PC-3 (cell line): ENCODE measurements at regions not wholly inside any gene's neighbourhood (a gene's known extent, or its start where the extent isn't known, plus 50 kb on each side); places are given as distances from the start of the nearest gene placed in this dataset.

Experiments
- ATAC-seq: fragments of 200-7000 bp; cut with Tn5 transposase; 2 replicates; pipeline ENCODE4 v1.9.1; 2020; ENCODE audit warnings: mild to moderate bottlenecking, moderate library complexity
- BruUV-seq: library from RNA; stranded (reverse); fragments of 400-500 nt; replicated peaks from 2 replicates; lab custom pipeline; 2021; lab: Mats Ljungman, UMichigan
- CTCF ChIA-PET: fragments of 300-600 bp; sonication (Branson Sonifier 250); formaldehyde crosslinking; loops from one replicate; lab custom pipeline; 2022; ENCODE audit warnings: antibody characterized with exemption; lab: Charles Lee
- POLR2A ChIA-PET: fragments of 300-600 bp; sonication (Branson Sonifier 250); formaldehyde crosslinking; loops from one replicate; lab custom pipeline; 2022; ENCODE audit warnings: antibody characterized with exemption; ENCODE audit not compliant: unreplicated experiment; lab: Charles Lee
- DNase-seq: peaks from one replicate; pipeline ENCODE4 v3.0.0-alpha.2; 2015
- H2AFZ ChIP-seq: fragments of 300-600 bp; sonication (generic); 2 replicates; pipeline ENCODE4 v1.6.0; 2016; ENCODE audit warnings: antibody characterized with exemption, low read length
- H3F3A ChIP-seq: fragments of 300-600 bp; sonication (generic); one replicate; pipeline ENCODE4 v1.6.0; 2017; ENCODE audit warnings: antibody characterized with exemption, low read length, control low read depth, mild to moderate bottlenecking; ENCODE audit not compliant: unreplicated experiment
- H3K27ac ChIP-seq: fragments of 300-600 bp; sonication (generic); 2 replicates; pipeline ENCODE4 v1.5.1; 2016; ENCODE audit warnings: mild to moderate bottlenecking, low read length
- H3K27me3 ChIP-seq: fragments of 300-600 bp; sonication (generic); 2 replicates; pipeline ENCODE4 v1.6.1; 2016; ENCODE audit warnings: low read length, mixed read lengths
- H3K36me3 ChIP-seq: fragments of 300-600 bp; sonication (generic); 2 replicates; pipeline ENCODE4 v1.6.1; 2016; ENCODE audit warnings: low read depth, mixed run types, low read length, mixed read lengths
- H3K4me1 ChIP-seq: fragments of 300-600 bp; sonication (generic); 2 replicates; pipeline ENCODE4 v1.5.1; 2016; ENCODE audit warnings: low read length; ENCODE audit not compliant: insufficient read depth
- H3K4me2 ChIP-seq: fragments of 300-600 bp; sonication (generic); 2 replicates; pipeline ENCODE4 v1.6.0; 2016; ENCODE audit warnings: low read length
- H3K4me3 ChIP-seq: fragments of 300-600 bp; sonication (generic); 2 replicates; pipeline ENCODE4 v1.5.1; 2016; ENCODE audit warnings: mild to moderate bottlenecking, low read length, mixed read lengths
- H3K79me2 ChIP-seq: fragments of 300-600 bp; sonication (generic); 2 replicates; pipeline ENCODE4 v1.6.1; 2017; ENCODE audit warnings: low read length, mixed read lengths
- H3K9ac ChIP-seq: fragments of 300-600 bp; sonication (generic); 2 replicates; pipeline ENCODE4 v1.6.0; 2016; ENCODE audit warnings: mild to moderate bottlenecking, low read length
- H3K9me2 ChIP-seq: fragments of 300-600 bp; sonication (generic); replicated peaks from 2 replicates; pipeline ENCODE4 v1.6.1; 2016; ENCODE audit warnings: mixed run types, low read length, mixed read lengths
- H3K9me3 ChIP-seq: fragments of 300-600 bp; sonication (generic); 2 replicates; pipeline ENCODE4 v1.6.1; 2016; ENCODE audit warnings: low read length, mixed read lengths
- H4K20me1 ChIP-seq: fragments of 300-600 bp; sonication (generic); 2 replicates; pipeline ENCODE4 v1.6.1; 2016; ENCODE audit warnings: low read length, mixed read lengths
- CTCF ChIP-seq: fragments of 300-600 bp; sonication (generic); conservative IDR thresholded peaks from 2 replicates; pipeline ENCODE4 v1.5.1; 2017; ENCODE audit warnings: antibody characterized with exemption, low read depth, mild to moderate bottlenecking, low read length
- EZH2 ChIP-seq: fragments of 300-600 bp; sonication (generic); IDR thresholded peaks from one replicate; pipeline ENCODE4 v1.6.1; 2017; ENCODE audit warnings: antibody characterized with exemption, mild to moderate bottlenecking, low read length; ENCODE audit not compliant: unreplicated experiment
- EZH2phosphoT487 ChIP-seq: fragments of 300-600 bp; sonication (generic); IDR thresholded peaks from 2 replicates; pipeline ENCODE4 v1.6.1; 2018; ENCODE audit warnings: mild to moderate bottlenecking, antibody characterized with exemption, low read length, borderline replicate concordance
- intact Hi-C: fragments of 100-400 bp; cut with micrococcal nuclease; formaldehyde crosslinking; loops from 2 replicates; pipeline ENCODE4 v1.9.0; 2023

DNA sequence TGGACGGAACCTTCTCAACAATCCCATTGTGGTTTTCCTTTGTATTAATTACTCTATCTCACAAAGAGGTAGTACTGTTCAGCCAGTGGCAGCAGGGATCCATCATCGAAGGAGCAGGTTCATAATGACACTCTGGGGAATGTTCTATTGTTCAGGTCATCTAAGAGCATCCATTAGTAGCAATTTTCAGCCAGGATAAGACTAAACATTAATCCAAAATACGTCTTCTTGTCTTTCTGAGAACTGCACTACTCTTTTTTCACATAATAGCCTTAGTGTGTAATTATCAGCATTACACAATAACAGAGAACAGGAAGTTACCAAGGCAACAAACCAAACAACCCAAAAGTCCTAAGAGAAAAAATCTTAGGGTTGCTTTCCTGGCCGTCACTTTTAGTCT is 259.5 kb upstream of the VWC2 start:
- Histone ChIP-seq H3K9me3 (no peaks in the 10 kb centered on the region), H3K79me2 (no peaks in the 10 kb centered on the region), H3K4me1 (no peaks in the 10 kb centered on the region), H3K4me3 (no peak overlapping the region), H4K20me1 (no peaks in the 10 kb centered on the region), H3K27me3 (peaks cover 50% of the 10 kb centered on the region), H3K9me2 (no peaks in the 10 kb centered on the region), H2AFZ (no peak overlapping the region), H3K9ac (no peak overlapping the region), H3K27ac (no peak overlapping the region), H3K4me2 (no peak overlapping the region), H3F3A (no peaks in the 10 kb centered on the region), H3K36me3 (no peaks in the 10 kb centered on the region)
- POLR2A ChIA-PET: no interaction called here
- intact Hi-C loops: no loop called here
- no peak for DNase-seq
- TF ChIP-seq EZH2 (no peak), CTCF (no peak), EZH2phosphoT487 (no peak)
- CTCF ChIA-PET: no interaction called here
- ATAC-seq: no peak
- no TSS peak for BruUV-seq

DNA sequence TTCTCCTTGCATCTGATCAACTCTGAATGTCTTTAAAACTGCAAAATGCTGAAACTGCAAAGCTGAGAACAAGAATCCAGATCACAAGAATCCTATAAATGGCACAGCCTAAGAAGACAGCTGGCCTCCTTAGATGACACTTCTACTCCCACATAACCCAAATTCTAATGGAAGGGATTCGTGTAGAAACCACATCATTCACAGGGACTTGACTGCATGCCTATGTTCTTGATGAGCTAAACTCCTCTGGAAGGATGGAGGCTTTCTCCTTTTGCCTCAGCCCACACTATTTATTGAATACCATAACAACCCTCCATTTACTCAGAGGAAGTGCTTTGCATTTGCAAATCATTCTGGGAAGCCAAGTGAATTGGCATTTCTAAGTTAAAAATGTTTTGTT is 252.5 kb upstream of the VWC2 start:
- CTCF ChIA-PET: no interaction called here
- no peak overlapping the region for H3K4me3 ChIP-seq
- H3K79me2 ChIP-seq: no peaks in the 10 kb centered on the region
- H3K4me2 ChIP-seq: no peak overlapping the region
- H3K9ac ChIP-seq: no peak overlapping the region
- no peak for ATAC-seq
- H3K27ac ChIP-seq: no peak overlapping the region
- peaks cover 31% of the 10 kb centered on the region for H3K27me3 ChIP-seq
- H3K9me3 ChIP-seq: no peaks in the 10 kb centered on the region
- POLR2A ChIA-PET: no interaction called here
- no peaks in the 10 kb centered on the region for H3K9me2 ChIP-seq
- no peak overlapping the region for H2AFZ ChIP-seq
- intact Hi-C loops: no loop called here
- no peak for TF ChIP-seq EZH2
- no peak for TF ChIP-seq EZH2phosphoT487
- no peak for TF ChIP-seq CTCF
- H3K4me1 ChIP-seq: peaks cover 27% of the 10 kb centered on the region
- H4K20me1 ChIP-seq: no peaks in the 10 kb centered on the region
- H3K36me3 ChIP-seq: no peaks in the 10 kb centered on the region
- BruUV-seq: no TSS peak
- no peaks in the 10 kb centered on the region for H3F3A ChIP-seq
- no peak for DNase-seq

- Histone ChIP-seq H3F3A (no peaks in the 10 kb centered on the region), H3K9me2 (no peaks in the 10 kb centered on the region), H3K79me2 (no peaks in the 10 kb centered on the region), H3K27ac (peak overlapping the region; percentile 91), H3K9me3 (no peaks in the 10 kb centered on the region), H2AFZ (0 out of 2 replicates have a peak overlapping the region, but pooled peaks have one; percentile 13), H3K36me3 (no peaks in the 10 kb centered on the region), H3K4me2 (peak overlapping the region; percentile 16), H3K4me1 (peaks cover 27% of the 10 kb centered on the region), H4K20me1 (no peaks in the 10 kb centered on the region), H3K4me3 (no peak overlapping the region), H3K9ac (peak overlapping the region; percentile 20; the same call in 1 of the 2 replicates), H3K27me3 (peaks cover 23% of the 10 kb centered on the region)
- TF ChIP-seq EZH2phosphoT487 (no peak), CTCF (no peak), EZH2 (no peak)
- peak; percentile 68 for DNase-seq
- BruUV-seq: no TSS peak
- ATAC-seq: peak; percentile 45; the same call in 1 of the 2 replicates
- ChIA-PET POLR2A (no interaction called here), CTCF (no interaction called here)
- intact Hi-C loops: no loop called here
Measured at GRCh38 chr7:49522111-49522510, 251.3 kb upstream of the VWC2 start.
